Activated T-helper 17 cell treated with anti-CD3 and anti-CD28 coated beads, Interleukin-2, amount 50 U/mL, for 72 hours (primary cell): ENCODE measurements at regions not wholly inside any gene's neighbourhood (a gene's known extent, or its start where the extent isn't known, plus 50 kb on each side); places are given as distances from the start of the nearest gene placed in this dataset.
"Not testable (repeated sequence)": the region's sequence is repeated elsewhere in the genome, so short reads cannot be mapped to it uniquely, and the experiment has no call there.

Source experiments
- ATAC-seq: fragments of 150-1000 bp; cut with Tn5 transposase; replicated peaks from 2 replicates; pipeline ENCODE4 v1.10.0; 2021; ENCODE audit warnings: mild to moderate bottlenecking, moderate library complexity
- H3K27ac Mint-ChIP-seq: one replicate; pipeline ENCODE4 v1.8.0; 2022; ENCODE audit warnings: mixed read lengths
- H3K27me3 Mint-ChIP-seq: one replicate; pipeline ENCODE4 v1.8.0; 2022; ENCODE audit warnings: mixed read lengths
- H3K36me3 Mint-ChIP-seq: one replicate; pipeline ENCODE4 v1.8.0; 2022; ENCODE audit warnings: low read depth, mild to moderate bottlenecking, mixed read lengths
- H3K4me1 Mint-ChIP-seq: one replicate; pipeline ENCODE4 v1.8.0; 2022; ENCODE audit warnings: mixed read lengths
- H3K4me3 Mint-ChIP-seq: one replicate; pipeline ENCODE4 v1.8.0; 2022; ENCODE audit warnings: mild to moderate bottlenecking, mixed read lengths
- H3K9me3 Mint-ChIP-seq: one replicate; pipeline ENCODE4 v1.8.0; 2022; ENCODE audit warnings: mixed read lengths

- H3K27me3 Mint-ChIP-seq: no peaks in the 10 kb centered on the region
- H3K9me3 Mint-ChIP-seq: peaks cover 15% of the 10 kb centered on the region
- H3K4me1 Mint-ChIP-seq: no peaks in the 10 kb centered on the region
- H3K4me3 Mint-ChIP-seq: no peak overlapping the region
- H3K36me3 Mint-ChIP-seq: no peaks in the 10 kb centered on the region
- H3K27ac Mint-ChIP-seq: no peak overlapping the region
- ATAC-seq: no peak
These were observed 443.9 kb downstream of the TMEM114 start for GRCh38 chr16:8146256-8147012.

- no peak for ATAC-seq
- H3K27me3 Mint-ChIP-seq: no peaks in the 10 kb centered on the region
- H3K4me3 Mint-ChIP-seq: no peak overlapping the region
- H3K36me3 Mint-ChIP-seq: no peaks in the 10 kb centered on the region
- no peak overlapping the region for H3K27ac Mint-ChIP-seq
- peaks cover 11% of the 10 kb centered on the region for H3K9me3 Mint-ChIP-seq
- H3K4me1 Mint-ChIP-seq: no peaks in the 10 kb centered on the region
These were observed 451.6 kb downstream of the TMEM114 start for GRCh38 chr16:8138666-8139065.

GRCh38 chr16:8137606-8138005 is 452.7 kb downstream of the TMEM114 start:
- Mint-ChIP-seq H3K36me3 (no peaks in the 10 kb centered on the region), H3K9me3 (peaks cover 11% of the 10 kb centered on the region), H3K27me3 (no peaks in the 10 kb centered on the region), H3K4me1 (no peaks in the 10 kb centered on the region), H3K27ac (no peak overlapping the region), H3K4me3 (no peak overlapping the region)
- ATAC-seq: no peak

GRCh38 chr16:8130197-8130596 is 460.1 kb downstream of the TMEM114 start:
- peaks cover 14% of the 10 kb centered on the region for H3K9me3 Mint-ChIP-seq
- no peak for ATAC-seq
- no peaks in the 10 kb centered on the region for H3K36me3 Mint-ChIP-seq
- H3K27me3 Mint-ChIP-seq: no peaks in the 10 kb centered on the region
- no peak overlapping the region for H3K27ac Mint-ChIP-seq
- no peak overlapping the region for H3K4me3 Mint-ChIP-seq
- no peaks in the 10 kb centered on the region for H3K4me1 Mint-ChIP-seq

- Mint-ChIP-seq H3K4me3 (no peak overlapping the region), H3K9me3 (peaks cover 17% of the 10 kb centered on the region), H3K27me3 (no peaks in the 10 kb centered on the region), H3K4me1 (no peaks in the 10 kb centered on the region), H3K27ac (no peak overlapping the region), H3K36me3 (no peaks in the 10 kb centered on the region)
- ATAC-seq: no peak
These were observed 463.2 kb downstream of the TMEM114 start for GRCh38 chr16:8127070-8127469.

- H3K27me3 Mint-ChIP-seq: no peaks in the 10 kb centered on the region
- peaks cover 22% of the 10 kb centered on the region for H3K9me3 Mint-ChIP-seq
- ATAC-seq: no peak
These were observed 464.0 kb downstream of the TMEM114 start for GRCh38 chr16:8126313-8126712.

GRCh38 chr16:8120001-8120400 is 470.3 kb downstream of the TMEM114 start:
- Mint-ChIP-seq H3K4me1 (no peaks in the 10 kb centered on the region), H3K4me3 (no peak overlapping the region), H3K36me3 (no peaks in the 10 kb centered on the region)

More at GRCh38 chr16:8126313-8126712, 464.0 kb downstream of the TMEM114 start:
- no peaks in the 10 kb centered on the region for H3K36me3 Mint-ChIP-seq
- H3K4me3 Mint-ChIP-seq: no peak overlapping the region
- H3K4me1 Mint-ChIP-seq: no peaks in the 10 kb centered on the region
- H3K27ac Mint-ChIP-seq: no peak overlapping the region

GRCh38 chr16:8115814-8116213 is 474.5 kb downstream of the TMEM114 start:
- H3K27me3 Mint-ChIP-seq: no peaks in the 10 kb centered on the region
- H3K27ac Mint-ChIP-seq: no peak overlapping the region
- peaks cover 21% of the 10 kb centered on the region for H3K9me3 Mint-ChIP-seq
- ATAC-seq: no peak
- H3K4me1 Mint-ChIP-seq: no peaks in the 10 kb centered on the region
- H3K4me3 Mint-ChIP-seq: no peak overlapping the region
- no peaks in the 10 kb centered on the region for H3K36me3 Mint-ChIP-seq

More at GRCh38 chr16:8120001-8120400, 470.3 kb downstream of the TMEM114 start:
- H3K27ac Mint-ChIP-seq: no peak overlapping the region
- peaks cover 22% of the 10 kb centered on the region for H3K9me3 Mint-ChIP-seq
- no peak for ATAC-seq
- H3K27me3 Mint-ChIP-seq: no peaks in the 10 kb centered on the region

- not testable (repeated sequence) for H3K4me1 Mint-ChIP-seq, H3K27ac Mint-ChIP-seq
- peaks cover 20% of the 10 kb centered on the region for H3K9me3 Mint-ChIP-seq
These were observed 475.4 kb downstream of the TMEM114 start for GRCh38 chr16:8114941-8115340.

GRCh38 chr16:8113843-8114242 is 476.5 kb downstream of the TMEM114 start:
- H3K4me3 Mint-ChIP-seq: no peak overlapping the region
- H3K36me3 Mint-ChIP-seq: no peaks in the 10 kb centered on the region
- H3K9me3 Mint-ChIP-seq: peaks cover 24% of the 10 kb centered on the region
- H3K27ac Mint-ChIP-seq: no peak overlapping the region
- H3K4me1 Mint-ChIP-seq: no peaks in the 10 kb centered on the region
- no peak for ATAC-seq
- H3K27me3 Mint-ChIP-seq: no peaks in the 10 kb centered on the region

More at GRCh38 chr16:8114941-8115340, 475.4 kb downstream of the TMEM114 start:
- not testable (repeated sequence) for ATAC-seq, H3K36me3 Mint-ChIP-seq, H3K27me3 Mint-ChIP-seq, H3K4me3 Mint-ChIP-seq

GRCh38 chr16:8110572-8111514 is 479.5 kb downstream of the TMEM114 start:
- no peak overlapping the region for H3K4me3 Mint-ChIP-seq
- H3K27ac Mint-ChIP-seq: no peak overlapping the region
- ATAC-seq: no peak
- no peaks in the 10 kb centered on the region for H3K4me1 Mint-ChIP-seq
- peaks cover 24% of the 10 kb centered on the region for H3K9me3 Mint-ChIP-seq
- H3K36me3 Mint-ChIP-seq: no peaks in the 10 kb centered on the region
- no peaks in the 10 kb centered on the region for H3K27me3 Mint-ChIP-seq

GRCh38 chr16:8109510-8110369 is 480.6 kb downstream of the TMEM114 start:
- H3K4me3 Mint-ChIP-seq: no peak overlapping the region
- H3K27ac Mint-ChIP-seq: no peak overlapping the region
- H3K36me3 Mint-ChIP-seq: no peaks in the 10 kb centered on the region
- H3K4me1 Mint-ChIP-seq: no peaks in the 10 kb centered on the region
- no peak for ATAC-seq
- H3K27me3 Mint-ChIP-seq: no peaks in the 10 kb centered on the region
- peaks cover 22% of the 10 kb centered on the region for H3K9me3 Mint-ChIP-seq

GRCh38 chr16:8108991-8109509 is 481.3 kb downstream of the TMEM114 start:
- H3K4me3 Mint-ChIP-seq: no peak overlapping the region
- H3K36me3 Mint-ChIP-seq: no peaks in the 10 kb centered on the region
- no peak overlapping the region for H3K27ac Mint-ChIP-seq
- peaks cover 22% of the 10 kb centered on the region for H3K9me3 Mint-ChIP-seq
- ATAC-seq: no peak
- no peaks in the 10 kb centered on the region for H3K27me3 Mint-ChIP-seq
- no peaks in the 10 kb centered on the region for H3K4me1 Mint-ChIP-seq

GRCh38 chr16:8107296-8107695 is 483.0 kb downstream of the TMEM114 start:
- peaks cover 12% of the 10 kb centered on the region for H3K9me3 Mint-ChIP-seq
- no peaks in the 10 kb centered on the region for H3K36me3 Mint-ChIP-seq
- no peak overlapping the region for H3K4me3 Mint-ChIP-seq
- H3K27ac Mint-ChIP-seq: no peak overlapping the region
- no peaks in the 10 kb centered on the region for H3K4me1 Mint-ChIP-seq
- no peak for ATAC-seq
- no peaks in the 10 kb centered on the region for H3K27me3 Mint-ChIP-seq
